GM23338 (cell line): ENCODE measurements at regions not wholly inside any gene's neighbourhood (a gene's known extent, or its start where the extent isn't known, plus 50 kb on each side); places are given as distances from the start of the nearest gene placed in this dataset.

Experiments
- ATAC-seq: fragments of 200-7000 bp; cut with Tn5 transposase; 3 replicates; pipeline ENCODE4 v1.9.1; 2020
- DNase-seq: peaks from one replicate; pipeline ENCODE4 v3.0.0-alpha.2; 2015; ENCODE audit warnings: low spot score
- H2AFZ ChIP-seq: fragments of 200-600 bp; sonication (generic); 2 replicates; pipeline ENCODE4 v1.8.0; 2016; ENCODE audit warnings: antibody characterized with exemption, mild to moderate bottlenecking, moderate library complexity
- H3F3A ChIP-seq: fragments of 200-600 bp; sonication (generic); replicated peaks from 2 replicates; pipeline ENCODE4 v1.8.0; 2017; ENCODE audit warnings: antibody characterized with exemption, mixed run types, low read depth
- H3K27ac ChIP-seq: fragments of 200-600 bp; sonication (generic); 2 replicates; pipeline ENCODE4 v1.6.1; 2016; ENCODE audit warnings: low read depth
- H3K27me3 ChIP-seq: fragments of 200-600 bp; sonication (generic); 2 replicates; pipeline ENCODE4 v1.8.0; 2016; ENCODE audit warnings: mild to moderate bottlenecking, mixed run types, moderate library complexity; ENCODE audit not compliant: insufficient read depth
- H3K36me3 ChIP-seq: fragments of 200-600 bp; sonication (generic); 2 replicates; pipeline ENCODE4 v1.8.0; 2016; ENCODE audit warnings: mild to moderate bottlenecking; ENCODE audit not compliant: insufficient read depth
- H3K4me1 ChIP-seq: fragments of 200-600 bp; sonication (generic); 2 replicates; pipeline ENCODE4 v1.8.0; 2016; ENCODE audit warnings: mild to moderate bottlenecking, moderate library complexity; ENCODE audit not compliant: insufficient read depth
- H3K4me2 ChIP-seq: fragments of 200-600 bp; sonication (generic); 2 replicates; pipeline ENCODE4 v1.7.1; 2017; ENCODE audit warnings: mixed run types
- H3K4me3 ChIP-seq: fragments of 200-600 bp; sonication (generic); 2 replicates; pipeline ENCODE4 v1.6.1; 2016; ENCODE audit warnings: mixed run types
- H3K79me2 ChIP-seq: fragments of 200-600 bp; sonication (generic); replicated peaks from 2 replicates; pipeline ENCODE4 v1.8.0; 2017; ENCODE audit warnings: mild to moderate bottlenecking; ENCODE audit not compliant: insufficient read depth
- H3K9me2 ChIP-seq: fragments of 200-600 bp; sonication (generic); 2 replicates; pipeline ENCODE4 v1.8.0; 2017; ENCODE audit not compliant: insufficient read depth
- H4K20me1 ChIP-seq: fragments of 200-600 bp; sonication (generic); replicated peaks from 2 replicates; pipeline ENCODE4 v1.8.0; 2017; ENCODE audit warnings: mild to moderate bottlenecking; ENCODE audit not compliant: insufficient read depth
- H3K27ac Mint-ChIP-seq: 2 replicates; pipeline ENCODE4 v1.8.0; 2020; ENCODE audit warnings: inconsistent platforms, mild to moderate bottlenecking, moderate library complexity, mixed read lengths
- H3K27me3 Mint-ChIP-seq: 3 replicates; pipeline ENCODE4 v1.8.0; 2022; ENCODE audit warnings: low read depth, mild to moderate bottlenecking, moderate library complexity, mixed read lengths, inconsistent platforms; ENCODE audit not compliant: insufficient read depth, poor library complexity
- H3K36me3 Mint-ChIP-seq: 3 replicates; pipeline ENCODE4 v1.8.0; 2021; ENCODE audit warnings: low read depth, mild to moderate bottlenecking, inconsistent platforms, moderate library complexity, mixed read lengths
- H3K4me1 Mint-ChIP-seq: 3 replicates; pipeline ENCODE4 v1.8.0; 2020; ENCODE audit warnings: mild to moderate bottlenecking, inconsistent platforms, mixed read lengths
- H3K4me3 Mint-ChIP-seq: 3 replicates; pipeline ENCODE4 v1.8.0; 2021; ENCODE audit warnings: moderate library complexity, mild to moderate bottlenecking, inconsistent platforms, mixed read lengths
- H3K9me3 Mint-ChIP-seq: 3 replicates; pipeline ENCODE4 v1.8.0; 2020; ENCODE audit warnings: moderate library complexity, mild to moderate bottlenecking, inconsistent platforms, mixed read lengths
- CREB1 ChIP-seq: fragments of 250-450 bp; sonication (Bioruptor Pico); IDR thresholded peaks from 2 replicates; pipeline ENCODE4 v1.5.0; 2020; ENCODE audit warnings: low read depth, mild to moderate bottlenecking, moderate library complexity
- CTCF ChIP-seq, 2 experiments: fragments of 200-600 bp in 1 of 2; sonication (generic) in 1 of 2; conservative IDR thresholded peaks; 2 replicates each; pipeline versions ENCODE4 v1.5.1 to v1.6.1; 2016 to 2017; ENCODE audit warnings: antibody characterized with exemption in 2 of 2, low read depth in 2 of 2, mild to moderate bottlenecking in 2 of 2, moderate library complexity in 1 of 2
- ETS1 ChIP-seq: IDR thresholded peaks from 2 replicates; pipeline ENCODE4 v1.6.1; 2016; ENCODE audit warnings: antibody characterized with exemption
- NANOG ChIP-seq: IDR thresholded peaks from 2 replicates; pipeline ENCODE4 v1.6.1; 2016; ENCODE audit warnings: antibody characterized with exemption, borderline replicate concordance
- REST ChIP-seq: IDR thresholded peaks from one replicate; pipeline ENCODE4 v1.6.1; 2018; ENCODE audit warnings: antibody characterized with exemption; ENCODE audit not compliant: unreplicated experiment
- ZNF114 ChIP-seq: fragments of 250-450 bp; sonication (Bioruptor Pico); IDR thresholded peaks from 2 replicates; pipeline ENCODE4 v1.5.0; 2020; ENCODE audit warnings: mild to moderate bottlenecking, moderate library complexity
- ZNF462 ChIP-seq: fragments of 250-450 bp; sonication (Bioruptor Pico); IDR thresholded peaks from 2 replicates; pipeline ENCODE4 v1.5.0; 2020; ENCODE audit warnings: mild to moderate bottlenecking, moderate library complexity

- H3K4me2 ChIP-seq = no peak overlapping the region
- Mint-ChIP-seq H3K36me3 (no peaks in the 10 kb centered on the region), H3K4me3 (no peak overlapping the region), H3K27ac (no peak overlapping the region), H3K9me3 (no peaks in the 10 kb centered on the region; the same call in 1 of the 3 replicates), H3K4me1 (0 out of 3 replicates have a peak, but pooled peaks cover 3% of the 10 kb centered on the region), H3K27me3 (peaks cover 6% of the 10 kb centered on the region)
- H3K79me2 ChIP-seq = no peaks in the 10 kb centered on the region
- no peaks in the 10 kb centered on the region for H4K20me1 ChIP-seq
- H3K9me2 ChIP-seq = no peaks in the 10 kb centered on the region
- no peak overlapping the region for H3K27ac ChIP-seq
- H3F3A ChIP-seq = no peaks in the 10 kb centered on the region
- ATAC-seq (no peak), DNase-seq (no peak)
- no peak overlapping the region for H2AFZ ChIP-seq
- no peaks in the 10 kb centered on the region for H3K27me3 ChIP-seq
- H3K4me1 ChIP-seq = peaks cover 3% of the 10 kb centered on the region; the same call in 1 of the 2 replicates
- H3K4me3 ChIP-seq = no peak overlapping the region
- no peaks in the 10 kb centered on the region for H3K36me3 ChIP-seq
- no peak for TF ChIP-seq CREB1
- TF ChIP-seq CTCF (conservative IDR thresholded peaks at IDR 0.05; ENCODE audit: low read depth in 2 of 2) = no peak
- TF ChIP-seq REST = no peak
- TF ChIP-seq ETS1 = no peak
- no peak for TF ChIP-seq ZNF114
- no peak for TF ChIP-seq NANOG
- TF ChIP-seq ZNF462 (CRISPR knock-in tag) = no peak
Measured at GRCh38 chr17:37839196-37839978, 84.8 kb upstream of the TBC1D3K start.
